Right renal cortex interstitium (tissue), 3 donors: ENCODE measurements at regions not wholly inside any gene's neighbourhood (a gene's known extent, or its start where the extent isn't known, plus 50 kb on each side); places are given as distances from the start of the nearest gene placed in this dataset.
"Not testable (repeated sequence)": the region's sequence is repeated elsewhere in the genome, so short reads cannot be mapped to it uniquely, and the experiment has no call there.

Experiments
- DNase-seq, 3 donors: peaks; one replicate each; pipeline ENCODE4 v3.0.0-alpha.2; 2013; ENCODE audit warnings: low read depth in 3 of 3, low spot score in 2 of 3

- DNase-seq: not testable (repeated sequence)
Observed at GRCh38 chr11:28787897-28788296, 679.7 kb downstream of the METTL15 start.

DNA sequence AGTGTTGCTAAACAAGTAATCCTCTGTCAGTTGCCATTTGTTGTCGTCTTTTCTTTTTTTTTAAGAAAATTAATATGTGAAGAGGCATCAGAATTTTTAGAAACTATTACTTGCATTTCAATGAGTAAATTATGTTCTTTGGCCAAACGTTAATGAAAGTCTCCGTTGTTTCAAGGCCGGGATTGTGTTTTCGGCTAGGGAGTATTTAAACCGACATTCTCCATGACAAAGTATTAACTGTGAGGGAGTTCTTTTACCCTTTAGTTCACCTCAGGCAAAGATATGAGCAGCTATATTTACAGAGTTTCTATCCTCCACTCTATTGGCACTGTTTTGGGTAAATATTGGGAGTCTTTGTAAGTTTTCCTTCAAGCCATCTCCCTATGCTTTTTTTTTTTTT lies 668.9 kb downstream of the METTL15 start:
- no peak for DNase-seq

GRCh38 chr11:28773606-28774005 lies 665.4 kb downstream of the METTL15 start:
- DNase-seq: no peak

DNA sequence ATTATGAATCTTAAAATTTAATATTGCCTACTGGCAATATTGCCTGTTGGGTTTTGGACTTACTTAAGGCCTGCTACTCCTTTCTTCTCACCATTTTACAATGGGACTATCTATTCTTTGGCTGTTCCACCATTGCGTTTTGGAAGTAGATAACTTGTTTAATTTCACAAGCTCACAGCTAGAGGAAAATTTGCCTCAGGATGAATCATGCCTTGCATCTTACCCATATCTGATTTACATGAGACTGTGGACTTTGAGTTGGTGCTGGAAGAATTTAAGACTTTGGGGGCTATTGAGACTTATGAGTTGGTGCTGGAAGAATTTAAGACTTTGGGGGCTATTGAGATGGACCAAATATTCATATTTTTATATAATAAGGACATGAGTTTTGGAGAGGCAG lies 662.6 kb downstream of the METTL15 start:
- no peak for DNase-seq

DNA sequence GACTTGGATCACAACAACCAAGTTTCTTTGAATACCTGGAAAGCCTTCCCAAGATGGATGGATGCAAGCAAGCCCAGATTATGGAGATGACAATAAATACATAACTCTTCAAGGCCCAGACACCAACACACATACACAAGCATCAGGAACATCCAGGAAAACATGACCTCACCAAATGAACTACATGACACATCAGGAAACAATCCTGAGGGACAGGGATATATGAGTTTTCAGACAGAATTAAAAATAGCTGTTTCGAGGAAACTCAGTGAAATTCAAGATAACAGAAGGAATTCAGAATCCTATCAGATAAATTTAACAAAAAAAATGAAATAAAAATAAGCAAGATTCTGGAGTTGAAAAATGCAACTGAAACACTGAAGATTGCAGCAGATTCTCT lies 659.4 kb downstream of the METTL15 start:
- no peak for DNase-seq

- no peak for DNase-seq
Observed at GRCh38 chr11:28763876-28764275, 655.7 kb downstream of the METTL15 start.

DNA sequence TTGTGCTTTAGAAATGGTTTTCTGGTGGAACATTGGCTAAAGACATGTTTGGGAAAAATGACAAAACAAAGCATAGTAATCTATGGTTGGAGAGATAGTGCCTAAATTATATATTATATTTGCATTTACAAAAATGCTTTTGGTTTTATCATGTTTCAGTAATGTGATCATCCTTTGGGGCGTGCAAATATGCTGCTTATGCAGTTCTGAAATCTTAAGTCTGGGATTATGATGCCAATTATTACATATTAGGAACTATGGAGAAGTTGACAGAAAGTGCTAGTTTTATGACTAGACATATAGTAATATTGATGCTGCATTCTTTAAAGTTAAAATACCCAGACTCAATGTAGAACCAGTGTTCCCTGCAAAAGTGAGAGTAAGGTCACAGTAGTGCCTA lies 655.0 kb downstream of the METTL15 start:
- no peak for DNase-seq

DNA sequence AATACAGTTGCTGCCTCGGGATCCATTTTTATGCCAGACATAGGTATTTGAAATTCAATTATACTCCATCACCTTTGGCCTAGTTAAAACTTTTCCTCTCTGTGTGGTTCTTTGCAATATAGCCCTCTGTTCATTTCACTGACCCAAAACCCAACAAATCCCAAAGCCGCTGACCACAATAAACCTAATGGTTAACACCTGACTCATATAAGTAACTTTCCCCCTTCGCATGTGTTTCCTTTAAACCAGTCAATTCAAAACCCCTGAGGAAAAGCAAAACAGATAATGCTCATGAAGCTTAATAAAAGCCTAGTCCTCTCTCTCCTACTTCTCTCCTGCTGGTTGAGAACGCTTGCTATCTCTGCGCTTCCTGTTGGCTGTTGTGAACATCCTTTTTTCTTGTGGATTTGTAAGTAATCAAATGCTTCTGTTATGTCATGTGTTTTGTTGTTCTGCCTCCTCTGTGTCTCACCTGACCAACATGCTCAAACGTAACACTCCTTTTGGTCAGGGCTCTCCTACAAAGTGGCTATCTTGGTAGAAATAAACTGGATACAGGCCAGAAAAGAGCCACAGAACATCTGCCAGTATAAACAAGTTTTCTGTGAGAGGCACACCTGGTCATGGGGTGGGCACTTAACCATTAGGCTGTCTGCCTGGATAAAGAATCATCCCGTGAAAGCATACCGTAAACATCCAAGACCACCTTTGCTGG lies 652.6 kb downstream of the METTL15 start:
- DNase-seq: no peak

DNA sequence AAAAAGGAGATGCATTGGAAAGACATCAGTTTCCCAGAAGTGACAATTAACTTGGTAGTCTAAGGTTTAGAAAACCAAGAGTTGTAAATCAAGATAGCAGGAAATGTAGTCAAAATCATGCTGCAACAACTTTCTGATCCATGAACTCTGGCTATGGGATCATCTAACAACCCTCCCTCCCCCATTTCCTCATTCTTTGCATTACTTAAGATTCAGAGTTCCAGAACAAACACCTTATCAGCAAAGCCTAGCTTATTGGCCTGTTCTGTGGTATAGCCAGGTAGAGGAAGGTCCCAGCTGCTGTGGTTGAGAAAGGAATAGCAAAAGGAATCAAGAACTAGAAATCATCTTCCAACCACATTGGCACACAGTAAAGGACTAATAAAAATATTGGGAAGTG lies 651.1 kb downstream of the METTL15 start:
- DNase-seq: no peak

GRCh38 chr11:28757725-28758515 lies 649.7 kb downstream of the METTL15 start:
- no peak for DNase-seq

DNA sequence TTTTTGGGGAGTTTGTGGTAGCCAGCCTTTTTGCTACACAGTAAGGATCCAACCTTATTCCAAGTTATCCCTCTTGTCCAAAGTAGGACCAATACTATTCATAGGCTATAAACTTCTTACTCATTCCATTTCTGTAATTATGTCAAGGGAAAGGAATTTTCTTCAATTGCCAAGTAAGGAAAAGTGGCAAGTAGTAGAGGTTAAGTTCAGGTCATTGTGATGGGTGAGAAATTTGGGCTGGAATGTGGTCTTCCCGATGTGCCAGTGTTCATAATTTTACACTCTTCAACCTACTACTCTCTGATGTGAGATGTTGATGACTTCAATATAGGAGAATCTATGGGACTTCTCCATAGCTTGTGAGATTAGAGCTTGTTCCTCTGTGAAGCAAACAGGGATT lies 648.8 kb downstream of the METTL15 start:
- DNase-seq: no peak

GRCh38 chr11:28743061-28743550 lies 634.9 kb downstream of the METTL15 start:
- no peak for DNase-seq

DNA sequence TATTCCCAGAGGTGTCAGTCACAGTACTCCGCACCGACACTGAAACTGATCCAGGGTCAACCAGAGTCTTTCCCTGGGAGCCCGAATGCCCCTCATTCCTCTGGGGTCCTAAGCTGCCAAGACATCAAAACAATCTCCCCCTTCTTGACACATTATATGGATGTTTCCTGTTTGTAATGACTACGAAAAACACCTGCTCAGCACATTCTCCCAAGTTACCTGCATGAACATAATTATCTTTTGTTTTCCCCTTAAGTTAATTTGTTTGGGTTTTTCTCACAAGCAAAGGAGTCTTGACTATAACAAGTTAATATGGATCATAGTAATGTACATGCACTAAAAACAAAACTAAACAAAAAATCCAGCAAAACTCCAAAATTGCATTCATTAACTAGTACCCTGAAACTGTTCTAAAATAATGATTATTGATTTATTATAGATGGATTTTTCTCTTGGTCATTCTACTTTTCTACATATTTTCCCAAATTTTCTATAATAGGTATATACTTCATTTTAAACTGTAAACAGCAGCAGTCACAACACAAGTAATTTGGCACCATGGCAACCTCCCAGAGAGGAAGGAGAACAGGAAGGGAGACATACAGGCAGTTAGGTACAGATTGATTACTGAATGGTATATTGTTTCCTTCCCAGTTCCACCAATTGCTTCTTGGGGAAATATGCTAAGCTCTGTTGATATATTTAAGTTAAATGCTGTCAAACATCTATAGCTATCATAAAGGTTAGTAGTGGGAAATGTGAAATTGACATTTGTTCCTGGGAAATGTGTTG lies 631.5 kb downstream of the METTL15 start:
- no peak for DNase-seq

GRCh38 chr11:28738549-28738948 lies 630.4 kb downstream of the METTL15 start:
- DNase-seq: no peak

DNA sequence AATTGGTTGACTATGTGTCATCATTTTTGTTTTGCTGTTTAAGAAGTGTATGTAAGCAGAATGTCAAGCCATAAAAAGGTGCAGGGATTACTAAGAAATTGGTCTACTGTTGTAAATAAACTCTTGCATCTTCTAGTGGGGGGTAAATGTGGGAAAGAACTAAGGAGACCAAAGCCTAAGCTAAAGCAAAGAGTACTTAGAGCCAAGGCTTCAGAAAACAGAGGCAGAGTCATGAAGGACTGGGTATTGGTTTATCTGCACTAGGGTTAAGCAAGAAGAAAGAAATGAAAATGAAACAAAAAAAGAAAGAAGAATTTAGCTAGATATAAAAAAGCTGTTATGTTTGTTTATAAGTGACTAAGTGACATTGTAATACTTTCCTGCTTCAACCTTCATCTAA lies 628.1 kb downstream of the METTL15 start:
- no peak for DNase-seq

DNA sequence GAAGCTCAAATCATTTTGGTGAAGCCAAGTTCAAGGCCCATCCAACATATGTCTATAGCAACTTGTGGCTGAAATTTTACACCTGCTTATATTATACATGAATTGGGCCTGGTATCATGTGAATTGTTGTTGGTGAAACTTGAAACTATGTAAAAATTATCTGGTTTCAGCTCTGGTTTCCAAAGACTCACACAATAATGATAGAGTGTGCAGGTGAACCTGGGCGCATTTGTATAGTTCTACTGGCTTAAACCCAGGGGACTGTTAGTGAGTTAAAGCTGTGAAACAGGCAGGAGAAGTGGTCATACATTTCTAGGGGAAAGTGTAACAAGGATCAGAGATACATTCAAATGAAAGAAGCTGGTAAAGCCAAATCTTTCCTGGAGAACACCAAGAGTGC lies 627.3 kb downstream of the METTL15 start:
- DNase-seq: no peak

DNA sequence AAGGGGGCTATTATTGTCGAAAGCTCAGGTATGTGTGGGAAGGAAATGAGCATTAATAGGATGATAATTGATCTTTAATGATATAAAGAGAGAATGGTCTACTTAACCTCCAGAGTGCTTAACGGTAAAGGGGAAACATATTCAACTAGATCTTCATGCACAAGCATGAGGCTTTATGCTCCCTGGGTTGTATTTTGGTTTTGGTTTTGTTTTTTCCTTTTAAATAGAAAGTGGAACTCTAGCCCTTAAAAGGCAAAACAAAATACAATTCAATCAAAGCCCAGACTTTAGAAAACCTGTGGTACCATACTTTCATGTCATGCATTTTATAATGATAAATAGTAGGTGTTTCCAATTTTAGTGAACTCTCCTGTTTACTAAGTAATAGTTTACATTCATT lies 622.7 kb downstream of the METTL15 start:
- DNase-seq: no peak

DNA sequence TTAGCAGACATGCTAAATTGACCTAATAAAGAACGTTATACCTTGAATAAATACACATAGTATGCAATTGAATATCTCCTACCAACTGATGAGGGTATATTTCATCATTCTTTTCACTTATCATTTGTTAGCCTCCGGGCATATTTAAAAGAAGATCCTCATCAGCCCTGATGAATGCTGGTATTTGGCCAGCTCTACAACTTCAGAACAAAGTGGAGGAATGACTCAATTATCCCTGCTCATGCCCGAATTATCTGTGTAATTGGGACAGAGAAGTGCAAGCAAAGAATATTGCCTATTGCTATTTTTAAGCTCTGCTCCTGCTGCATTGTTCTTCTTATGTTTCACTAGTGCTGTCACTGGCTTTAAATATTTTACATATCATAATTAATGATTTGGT lies 622.1 kb downstream of the METTL15 start:
- no peak for DNase-seq

- no peak for DNase-seq
Observed at GRCh38 chr11:28729339-28729738, 621.2 kb downstream of the METTL15 start.

- DNase-seq: no peak
Observed at GRCh38 chr11:28728666-28729065, 620.5 kb downstream of the METTL15 start.

GRCh38 chr11:28727254-28727653 lies 619.1 kb downstream of the METTL15 start:
- DNase-seq: no peak
